CD14-positive monocyte (primary cell): ENCODE measurements at regions not wholly inside any gene's neighbourhood (a gene's known extent, or its start where the extent isn't known, plus 50 kb on each side); places are given as distances from the start of the nearest gene placed in this dataset.

ENCODE experiments used
- DNase-seq, 3 donors: peaks; one replicate each; pipeline ENCODE4 v3.0.0-alpha.2; 2011 to 2022
- H2AFZ ChIP-seq: 2 replicates; pipeline ENCODE4 v1.6.0; 2012; ENCODE audit warnings: mild to moderate bottlenecking, low read depth, low read length, inconsistent platforms; ENCODE audit not compliant: insufficient read depth, poor library complexity, severe bottlenecking
- H3K27ac ChIP-seq, 2 donors: 1 replicate in 1 of 2; 2 replicates in 1 of 2; pipeline ENCODE4 v1.5.1; 2012 to 2013; ENCODE audit warnings: low read length in 2 of 2, control low read depth in 1 of 2, inconsistent platforms in 1 of 2, low read depth in 1 of 2, mild to moderate bottlenecking in 1 of 2
- H3K27me3 ChIP-seq, 2 donors: one replicate each; pipeline versions ENCODE4 v1.6.0 to v1.6.1; 2011 to 2013; ENCODE audit warnings: low read length in 2 of 2; ENCODE audit not compliant: control insufficient read depth in 2 of 2, insufficient read depth in 2 of 2
- H3K36me3 ChIP-seq, 2 donors: replicated peaks in 1 of 2; 1 replicate in 1 of 2; 2 replicates in 1 of 2; pipeline versions ENCODE4 v1.5.1 to v1.6.1; 2012 to 2013; ENCODE audit warnings: low read length in 2 of 2, control low read depth in 1 of 2, inconsistent platforms in 1 of 2, mild to moderate bottlenecking in 1 of 2; ENCODE audit not compliant: insufficient read depth in 2 of 2, control insufficient read depth in 1 of 2
- H3K4me1 ChIP-seq, 2 donors: 1 replicate in 1 of 2; 2 replicates in 1 of 2; pipeline versions ENCODE4 v1.5.1 to v1.6.1; 2012 to 2013; ENCODE audit warnings: low read length in 2 of 2, control low read depth in 1 of 2, inconsistent platforms in 1 of 2, mild to moderate bottlenecking in 1 of 2, moderate library complexity in 1 of 2; ENCODE audit not compliant: insufficient read depth in 2 of 2, control insufficient read depth in 1 of 2
- H3K4me2 ChIP-seq: replicated peaks from 2 replicates; pipeline ENCODE3; 2012; ENCODE audit warnings: low read length, moderate library complexity, mild to moderate bottlenecking; ENCODE audit not compliant: poor library complexity, severe bottlenecking; ENCODE audit errors: extremely low read depth
- H3K4me3 ChIP-seq, 3 experiments: fragments of 200-600 bp in 1 of 3; sonication (generic) in 1 of 3; replicated peaks in 1 of 3; 1 replicate in 2 of 3; 2 replicates in 1 of 3; pipeline ENCODE4 v1.5.1; 2011 to 2013; ENCODE audit warnings: low read length in 3 of 3, mild to moderate bottlenecking in 3 of 3, control low read depth in 2 of 3, low read depth in 2 of 3, inconsistent platforms in 1 of 3, moderate library complexity in 1 of 3
- H3K79me2 ChIP-seq: 2 replicates; pipeline ENCODE4 v1.6.0; 2012; ENCODE audit warnings: mild to moderate bottlenecking, control low read depth, inconsistent platforms, low read length, moderate library complexity; ENCODE audit not compliant: insufficient read depth
- H3K9ac ChIP-seq: 2 replicates; pipeline ENCODE4 v1.6.0; 2017; ENCODE audit warnings: low read length, mild to moderate bottlenecking; ENCODE audit not compliant: insufficient read depth, poor library complexity, severe bottlenecking
- H3K9me3 ChIP-seq, 2 donors: replicated peaks in 1 of 2; 1 replicate in 1 of 2; 2 replicates in 1 of 2; pipeline versions ENCODE4 v1.5.1 to v1.6.1; 2012 to 2013; ENCODE audit warnings: low read length in 2 of 2, control low read depth in 1 of 2; ENCODE audit not compliant: control insufficient read depth in 1 of 2, insufficient read depth in 1 of 2
- H4K20me1 ChIP-seq: 2 replicates; pipeline ENCODE4 v1.6.0; 2012; ENCODE audit warnings: mild to moderate bottlenecking, low read length, control low read depth, moderate library complexity; ENCODE audit not compliant: insufficient read depth
- H3K27ac Mint-ChIP-seq, 7 donors: one replicate each; pipeline ENCODE4 v1.8.0; 2020; ENCODE audit warnings: mild to moderate bottlenecking in 7 of 7, mixed read lengths in 7 of 7, moderate library complexity in 6 of 7, inconsistent platforms in 2 of 7
- H3K27me3 Mint-ChIP-seq, 3 donors: one replicate each; pipeline ENCODE4 v1.8.0; 2021 to 2022; ENCODE audit warnings: low read depth in 3 of 3, mild to moderate bottlenecking in 3 of 3, mixed read lengths in 3 of 3, moderate library complexity in 3 of 3, inconsistent platforms in 1 of 3
- H3K36me3 Mint-ChIP-seq, 2 donors: one replicate each; pipeline ENCODE4 v1.8.0; 2020; ENCODE audit warnings: mixed read lengths in 2 of 2, inconsistent platforms in 1 of 2, mild to moderate bottlenecking in 1 of 2
- H3K4me1 Mint-ChIP-seq: one replicate; pipeline ENCODE4 v1.8.0; 2020; ENCODE audit warnings: mild to moderate bottlenecking, mixed read lengths
- H3K4me3 Mint-ChIP-seq, 2 donors: one replicate each; pipeline ENCODE4 v1.8.0; 2020; ENCODE audit warnings: mild to moderate bottlenecking in 2 of 2, mixed read lengths in 2 of 2, moderate library complexity in 1 of 2
- H3K9me3 Mint-ChIP-seq, 7 donors: one replicate each; pipeline ENCODE4 v1.8.0; 2020 to 2022; ENCODE audit warnings: mixed read lengths in 7 of 7, mild to moderate bottlenecking in 6 of 7, moderate library complexity in 6 of 7, inconsistent platforms in 2 of 7
- CTCF ChIP-seq: fragments of 200-600 bp; IDR thresholded peaks from one replicate; pipeline ENCODE4 v1.8.0; 2022; ENCODE audit warnings: antibody characterized with exemption, mild to moderate bottlenecking
- WGBS: methylation state at CpG from one replicate; pipeline ENCODE4 v1.1.5; 2013; ENCODE audit warnings: missing lambda C conversion rate; ENCODE audit not compliant: insufficient coverage; 5-methylcytosine and 5-hydroxymethylcytosine counted together
- intact Hi-C, 2 donors: fragments of 100-400 bp; cut with micrococcal nuclease; formaldehyde crosslinking; loops; one replicate each; pipeline versions ENCODE4 v1.15.0 to v1.15.1; 2023

GRCh38 chr18:43774497-43774896 is 497.2 kb upstream of the SYT4 start:
- Mint-ChIP-seq H3K4me1 (no peaks in the 10 kb centered on the region), H3K36me3 (no peaks in the 10 kb centered on the region), H3K9me3 (peaks cover 0 to 2% (median 0%) of the 10 kb centered on the region in 7 donors), H3K27me3 (peaks cover 0 to 2% (median 0%) of the 10 kb centered on the region in 3 donors), H3K4me3 (no peak overlapping the region), H3K27ac (no peak overlapping the region)
- H3K27me3 ChIP-seq, result no peaks in the 10 kb centered on the region
- no peak overlapping the region for H3K27ac ChIP-seq
- H3K4me1 ChIP-seq, result no peaks in the 10 kb centered on the region
- H3K9me3 ChIP-seq, result peaks cover 0 to 5% of the 10 kb centered on the region in 2 donors
- no peaks in the 10 kb centered on the region for H3K79me2 ChIP-seq
- H3K4me3 ChIP-seq, result no peak overlapping the region
- no peak for DNase-seq
- no peak overlapping the region for H2AFZ ChIP-seq
- H3K4me2 ChIP-seq, result no peak overlapping the region
- intact Hi-C loops, result no loop called here
- no peak for TF ChIP-seq CTCF
- no peaks in the 10 kb centered on the region for H3K36me3 ChIP-seq
- no peak overlapping the region for H3K9ac ChIP-seq
- H4K20me1 ChIP-seq, result no peaks in the 10 kb centered on the region
- no CpG with 5 or more reads among the region's 5 CpGs for WGBS

GRCh38 chr18:43775591-43775990 is 498.3 kb upstream of the SYT4 start:
- Mint-ChIP-seq H3K9me3 (peaks cover 0 to 2% (median 0%) of the 10 kb centered on the region in 7 donors), H3K27me3 (peaks cover 0 to 2% (median 0%) of the 10 kb centered on the region in 3 donors), H3K27ac (no peak overlapping the region), H3K36me3 (no peaks in the 10 kb centered on the region), H3K4me1 (no peaks in the 10 kb centered on the region), H3K4me3 (no peak overlapping the region)
- H3K79me2 ChIP-seq, result no peaks in the 10 kb centered on the region
- H4K20me1 ChIP-seq, result no peaks in the 10 kb centered on the region
- H3K4me3 ChIP-seq, result no peak overlapping the region
- H3K9ac ChIP-seq, result no peak overlapping the region
- H3K4me1 ChIP-seq, result no peaks in the 10 kb centered on the region
- no peak overlapping the region for H3K27ac ChIP-seq
- no peak for TF ChIP-seq CTCF
- H3K36me3 ChIP-seq, result no peaks in the 10 kb centered on the region
- DNase-seq, result no peak
- no peaks in the 10 kb centered on the region for H3K27me3 ChIP-seq
- H2AFZ ChIP-seq, result no peak overlapping the region
- no peak overlapping the region for H3K4me2 ChIP-seq
- intact Hi-C loops, result no loop called here
- 60% methylated on average over 1 of the region's 2 CpGs for WGBS
- H3K9me3 ChIP-seq, result peaks cover 0 to 5% of the 10 kb centered on the region in 2 donors
